Ishikawa (cell line): ENCODE measurements at regions not wholly inside any gene's neighbourhood (a gene's known extent, or its start where the extent isn't known, plus 50 kb on each side); places are given as distances from the start of the nearest gene placed in this dataset.

Source experiments
- CEBPB ChIP-seq: IDR thresholded peaks from 2 replicates; pipeline ENCODE4 v1.6.1; 2012
- CREB1 ChIP-seq: IDR thresholded peaks from 2 replicates; pipeline ENCODE4 v1.6.1; 2012; ENCODE audit warnings: low read depth
- EGR1 ChIP-seq: IDR thresholded peaks from 2 replicates; pipeline ENCODE4 v1.6.1; 2012
- EP300 ChIP-seq: IDR thresholded peaks from 2 replicates; pipeline ENCODE4 v1.6.1; 2012; ENCODE audit warnings: borderline replicate concordance
- FOXM1 ChIP-seq: IDR thresholded peaks from 2 replicates; pipeline ENCODE4 v1.6.1; 2012; ENCODE audit warnings: low read depth, borderline replicate concordance
- NFIC ChIP-seq: IDR thresholded peaks from 2 replicates; pipeline ENCODE4 v1.6.1; 2012
- RAD21 ChIP-seq: IDR thresholded peaks from 2 replicates; pipeline ENCODE4 v1.6.1; 2012; ENCODE audit warnings: low read depth
- REST ChIP-seq: IDR thresholded peaks from 2 replicates; pipeline ENCODE4 v1.6.1; 2012; ENCODE audit warnings: low read depth, mild to moderate bottlenecking
- TAF1 ChIP-seq: IDR thresholded peaks from 2 replicates; pipeline ENCODE4 v1.6.1; 2012; ENCODE audit warnings: low read depth, mild to moderate bottlenecking
- TCF12 ChIP-seq: IDR thresholded peaks from 2 replicates; pipeline ENCODE4 v1.6.1; 2012; ENCODE audit warnings: low read depth
- TEAD4 ChIP-seq: IDR thresholded peaks from 2 replicates; pipeline ENCODE4 v1.6.1; 2012
- YY1 ChIP-seq: IDR thresholded peaks from 2 replicates; pipeline ENCODE4 v1.6.1; 2012; ENCODE audit warnings: low read depth
- ZBTB7A ChIP-seq: IDR thresholded peaks from 2 replicates; pipeline ENCODE4 v1.6.1; 2012; ENCODE audit warnings: low read depth
- TF ChIP-seq, protein P1 (sequence below): IDR thresholded peaks from 2 replicates; pipeline ENCODE4 v1.6.1; 2012
- TF ChIP-seq, protein P2 (sequence below): IDR thresholded peaks from 2 replicates; pipeline ENCODE4 v1.6.1; 2012

DNA sequence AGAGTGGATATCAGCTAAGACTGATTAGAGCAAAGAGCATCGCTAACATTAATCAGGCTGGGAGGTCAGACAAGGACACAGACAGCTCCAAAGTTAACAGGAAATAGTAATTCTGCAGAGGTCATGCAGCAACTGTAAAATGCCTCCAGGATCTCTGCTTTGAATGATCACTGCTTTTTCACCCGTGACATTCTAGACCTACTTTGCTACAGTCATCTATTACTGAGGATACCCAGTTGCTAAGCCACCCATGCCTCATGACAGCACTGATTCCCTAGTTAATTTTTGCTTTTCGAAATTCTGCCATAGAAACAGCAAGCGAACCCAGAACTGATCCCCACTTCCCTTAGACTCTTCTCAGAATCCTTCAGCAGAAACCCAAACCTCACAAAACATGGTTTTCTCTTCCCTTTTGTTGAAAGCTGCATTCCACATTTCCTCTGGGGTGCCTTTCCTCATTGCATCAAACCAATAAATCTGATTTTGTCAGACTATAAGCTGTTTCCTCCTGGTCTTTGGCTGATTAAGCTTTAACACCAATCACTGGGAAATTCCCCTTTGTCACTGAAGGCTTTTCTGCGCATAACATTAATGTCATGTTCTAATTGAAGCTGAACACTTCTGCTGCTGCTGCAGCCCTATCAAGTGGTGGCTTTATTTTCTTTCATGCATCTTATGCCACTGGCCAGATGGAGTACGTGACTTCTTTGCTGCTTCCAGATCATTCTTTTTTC, 201.1 kb upstream of the CHD1 start:
- no peak for TF ChIP-seq EGR1
- no peak for TF ChIP-seq TAF1
- TF ChIP-seq RAD21: no peak
- TF ChIP-seq CREB1: no peak
- TF ChIP-seq TEAD4: no peak
- no peak for TF ChIP-seq YY1
- no peak for TF ChIP-seq FOXM1
- TF ChIP-seq NFIC: no peak
- TF ChIP-seq, protein P1, sequence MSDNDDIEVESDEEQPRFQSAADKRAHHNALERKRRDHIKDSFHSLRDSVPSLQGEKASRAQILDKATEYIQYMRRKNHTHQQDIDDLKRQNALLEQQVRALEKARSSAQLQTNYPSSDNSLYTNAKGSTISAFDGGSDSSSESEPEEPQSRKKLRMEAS: no peak
- TF ChIP-seq, protein P2, sequence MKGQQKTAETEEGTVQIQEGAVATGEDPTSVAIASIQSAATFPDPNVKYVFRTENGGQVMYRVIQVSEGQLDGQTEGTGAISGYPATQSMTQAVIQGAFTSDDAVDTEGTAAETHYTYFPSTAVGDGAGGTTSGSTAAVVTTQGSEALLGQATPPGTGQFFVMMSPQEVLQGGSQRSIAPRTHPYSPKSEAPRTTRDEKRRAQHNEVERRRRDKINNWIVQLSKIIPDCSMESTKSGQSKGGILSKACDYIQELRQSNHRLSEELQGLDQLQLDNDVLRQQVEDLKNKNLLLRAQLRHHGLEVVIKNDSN: no peak
- no peak for TF ChIP-seq EP300
- no peak for TF ChIP-seq REST
- no peak for TF ChIP-seq TCF12
- TF ChIP-seq CEBPB: no peak

- TF ChIP-seq EP300: no peak
Observed at GRCh38 chr5:99122976-99123375, 194.2 kb upstream of the CHD1 start.

GRCh38 chr5:99119326-99119725, 190.5 kb upstream of the CHD1 start:
- TF ChIP-seq RAD21: no peak
- TF ChIP-seq, protein P2: no peak
- no peak for TF ChIP-seq EP300
- no peak for TF ChIP-seq NFIC
- no peak for TF ChIP-seq CEBPB
- no peak for TF ChIP-seq ZBTB7A
- TF ChIP-seq YY1: no peak
- no peak for TF ChIP-seq EGR1
- TF ChIP-seq, protein P1: no peak
- no peak for TF ChIP-seq FOXM1
- no peak for TF ChIP-seq TEAD4
- TF ChIP-seq TCF12: no peak
- no peak for TF ChIP-seq REST

- no peak for TF ChIP-seq CREB1
- TF ChIP-seq EP300: no peak
- no peak for TF ChIP-seq NFIC
Observed at GRCh38 chr5:99116526-99116925, 187.7 kb upstream of the CHD1 start.

GRCh38 chr5:99109894-99110293, 181.1 kb upstream of the CHD1 start:
- TF ChIP-seq NFIC (no peak), CREB1 (no peak), RAD21 (no peak), TEAD4 (no peak), EGR1 (no peak), TCF12 (no peak), TAF1 (no peak), ZBTB7A (no peak), FOXM1 (no peak), EP300 (no peak), REST (no peak)
- TF ChIP-seq, protein P2: no peak
